ENCODE measurements at regions not wholly inside any gene's neighbourhood (a gene's known extent, or its start where the extent isn't known, plus 50 kb on each side); places are given as distances from the start of the nearest gene placed in this dataset.

GRCh38 chr2:200138391-200139124 lies 167.9 kb upstream of the SPATS2L start:
- DNase-seq (ENCODE audit: low spot score) = no peak

DNA sequence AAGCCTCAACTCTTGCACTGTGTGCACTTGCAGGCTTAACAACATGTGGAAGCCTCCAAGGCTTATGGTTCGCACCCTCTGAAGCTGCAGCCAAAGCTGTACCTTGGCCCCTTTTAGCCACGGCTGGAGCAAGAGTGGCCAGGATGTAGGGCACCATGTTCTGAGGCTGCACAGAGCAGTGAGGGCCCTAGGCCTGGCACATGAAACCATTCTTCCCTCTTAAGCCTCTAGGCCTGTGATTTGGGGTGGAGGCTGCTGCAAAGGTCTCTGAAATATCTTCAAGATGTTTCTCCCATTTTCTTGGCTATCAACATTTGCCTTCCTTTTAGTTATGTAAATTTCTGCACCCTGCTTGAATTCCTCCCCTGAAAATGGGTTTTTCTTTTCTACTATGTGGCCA lies 161.9 kb upstream of the SPATS2L start:
- DNase-seq (ENCODE audit: low spot score) = no peak

GRCh38 chr2:200146501-200146900 lies 160.0 kb upstream of the SPATS2L start:
- DNase-seq (ENCODE audit: low spot score) = no peak

DNA sequence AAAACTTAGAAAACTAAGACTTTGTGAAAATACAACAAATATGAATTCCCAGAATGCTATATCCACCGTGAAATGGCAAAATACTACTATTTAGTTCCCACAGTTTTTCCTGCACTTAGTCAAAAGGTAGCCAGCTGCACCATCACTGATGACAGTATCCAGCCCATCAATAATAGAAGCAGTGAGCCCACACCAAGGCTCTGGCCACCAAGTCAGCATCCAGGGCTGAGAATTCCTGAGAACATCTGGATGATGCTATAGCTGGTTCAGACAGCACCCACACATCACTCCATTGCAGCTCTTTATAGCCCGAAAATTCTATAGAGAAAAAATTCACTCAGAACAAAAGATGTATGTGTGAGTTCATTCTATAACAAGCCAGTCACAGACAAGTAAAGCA lies 159.1 kb upstream of the SPATS2L start:
- DNase-seq (ENCODE audit: low spot score) = no peak

- DNase-seq (ENCODE audit: low spot score) = no peak
Measured at GRCh38 chr2:200148366-200148765, 158.1 kb upstream of the SPATS2L start.

GRCh38 chr2:200150411-200151086 lies 155.9 kb upstream of the SPATS2L start:
- DNase-seq (ENCODE audit: low spot score) = no peak

DNA sequence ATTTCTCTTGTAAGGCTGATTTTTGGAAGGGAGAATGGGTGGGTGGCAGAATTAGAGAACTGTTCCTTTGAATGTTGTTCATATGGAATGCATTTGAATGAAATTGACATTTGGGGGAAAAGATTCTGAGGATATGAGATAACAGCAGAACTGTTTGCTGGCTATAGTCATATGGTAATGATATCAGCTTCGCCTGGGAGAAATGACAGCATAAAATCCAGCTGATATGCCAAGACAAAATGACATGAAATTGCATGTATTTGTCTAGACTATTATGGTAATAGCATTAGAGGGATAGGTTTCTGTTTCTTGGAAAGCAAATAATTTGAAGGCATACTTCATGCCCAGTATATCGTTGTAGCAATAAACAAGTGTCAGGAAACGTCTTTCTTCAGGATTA lies 150.8 kb upstream of the SPATS2L start:
- no peak for DNase-seq (ENCODE audit: low spot score)

GRCh38 chr2:200156166-200156835 lies 150.2 kb upstream of the SPATS2L start:
- no peak for DNase-seq (ENCODE audit: low spot score)

DNA sequence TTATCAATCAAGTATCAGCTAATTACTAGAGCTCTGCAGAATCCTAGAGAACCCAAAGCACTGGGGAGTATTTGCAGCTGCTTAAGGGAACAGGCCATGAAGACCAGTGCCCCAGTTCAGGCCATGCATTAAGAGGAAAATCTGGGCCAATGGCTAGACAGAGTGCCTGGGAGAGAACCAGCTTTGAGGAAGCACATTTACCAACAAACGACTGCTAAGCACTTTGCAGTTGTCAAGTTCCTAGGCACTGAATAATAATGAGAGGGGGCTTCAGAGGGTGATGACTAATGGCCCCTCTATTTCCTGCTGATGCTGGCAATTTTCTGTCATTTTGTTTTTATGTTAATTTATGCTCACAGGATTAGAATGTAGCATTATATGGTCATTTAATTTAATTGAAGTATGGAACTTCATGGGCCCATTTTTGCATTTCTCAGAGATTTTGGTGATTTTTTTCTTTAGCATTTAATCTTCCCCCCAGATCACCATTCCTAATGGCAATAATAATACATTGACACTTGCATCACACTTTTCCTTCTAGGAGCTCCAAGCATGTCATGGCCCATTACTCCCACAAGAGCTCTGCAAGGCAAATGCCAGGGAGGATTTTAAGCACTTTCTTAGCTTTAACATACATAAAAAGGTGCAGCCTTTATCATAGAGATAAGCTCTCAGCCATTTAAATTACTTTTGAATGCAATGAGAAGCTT lies 147.7 kb upstream of the SPATS2L start:
- no peak for DNase-seq (ENCODE audit: low spot score)

DNA sequence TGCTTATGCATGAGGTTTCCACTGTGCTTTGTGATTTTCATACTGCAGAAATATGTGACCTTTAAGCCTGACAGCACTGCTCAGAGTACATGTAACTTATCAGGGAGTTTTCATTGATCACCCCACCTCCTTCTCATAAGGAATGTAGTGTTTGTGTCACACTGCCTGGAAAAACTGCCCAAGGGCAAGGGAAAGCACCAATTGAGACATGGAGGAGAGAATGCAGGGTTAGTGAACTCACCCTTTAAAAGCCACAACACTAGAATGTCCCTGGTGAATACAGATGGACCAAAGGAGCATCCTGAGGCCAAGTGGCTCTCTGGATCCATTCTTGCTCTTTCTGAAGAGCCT lies 147.2 kb upstream of the SPATS2L start:
- DNase-seq (ENCODE audit: low spot score) = no peak

- DNase-seq (ENCODE audit: low spot score) = no peak
Measured at GRCh38 chr2:200159829-200160781, 146.4 kb upstream of the SPATS2L start.

DNA sequence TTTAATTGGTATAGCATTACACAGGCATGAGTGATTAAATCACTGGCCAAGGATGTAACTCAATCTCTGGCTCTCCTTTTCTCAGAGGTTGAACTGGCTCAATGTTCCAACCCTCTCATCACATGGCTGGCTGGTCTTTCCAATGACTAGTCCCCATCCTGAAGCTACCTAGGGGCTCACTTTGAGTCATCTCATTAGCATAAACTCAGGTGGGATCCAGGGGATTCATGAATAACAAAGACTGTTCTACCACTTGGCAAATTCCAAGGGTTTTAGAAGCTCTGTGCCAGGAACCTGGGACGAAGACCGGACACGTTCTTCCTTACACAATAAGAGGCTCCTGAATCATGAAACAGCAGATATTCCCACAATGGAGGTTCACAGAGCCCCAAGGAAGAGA lies 145.0 kb upstream of the SPATS2L start:
- DNase-seq (ENCODE audit: low spot score) = no peak

DNA sequence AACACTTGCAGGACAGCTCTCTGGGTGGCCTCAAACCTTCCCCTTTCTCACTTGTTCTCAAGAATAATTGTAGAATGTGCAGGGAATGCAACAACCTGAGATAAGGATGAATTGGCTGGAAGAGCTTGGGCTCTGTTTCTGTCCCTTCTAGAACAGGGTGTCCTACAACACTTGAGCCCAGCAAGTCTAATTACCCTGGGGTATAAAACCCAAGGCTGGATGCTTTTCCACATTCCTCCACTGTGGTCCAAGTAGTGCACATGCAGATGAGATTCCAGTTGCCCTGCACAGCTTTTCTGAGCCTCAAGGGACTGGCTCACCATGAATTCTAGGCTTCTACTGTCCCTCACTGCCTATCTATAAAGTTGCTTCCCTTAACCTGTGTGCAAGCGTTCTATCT lies 140.8 kb upstream of the SPATS2L start:
- DNase-seq (ENCODE audit: low spot score) = no peak

- DNase-seq (ENCODE audit: low spot score) = no peak
Measured at GRCh38 chr2:200168641-200169555, 137.6 kb upstream of the SPATS2L start.

DNA sequence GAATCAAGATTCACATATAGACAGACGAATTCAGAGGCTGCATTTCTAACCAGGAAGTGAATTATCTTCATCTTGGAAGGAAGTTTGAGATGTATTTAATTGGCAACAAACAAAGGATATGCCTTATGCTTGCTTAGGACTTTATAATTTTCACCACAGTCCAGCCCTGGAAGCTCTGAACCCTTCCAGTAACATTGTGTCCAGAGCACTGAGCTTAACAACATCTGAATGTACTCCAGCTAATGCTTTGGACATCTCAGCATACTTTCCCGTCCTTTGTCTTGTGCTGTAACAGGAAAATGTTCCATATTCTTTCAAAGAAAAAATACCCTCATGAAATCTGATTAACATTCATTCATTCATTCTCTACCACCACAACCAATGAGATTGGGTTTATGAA lies 136.3 kb upstream of the SPATS2L start:
- no peak for DNase-seq (ENCODE audit: low spot score)

DNA sequence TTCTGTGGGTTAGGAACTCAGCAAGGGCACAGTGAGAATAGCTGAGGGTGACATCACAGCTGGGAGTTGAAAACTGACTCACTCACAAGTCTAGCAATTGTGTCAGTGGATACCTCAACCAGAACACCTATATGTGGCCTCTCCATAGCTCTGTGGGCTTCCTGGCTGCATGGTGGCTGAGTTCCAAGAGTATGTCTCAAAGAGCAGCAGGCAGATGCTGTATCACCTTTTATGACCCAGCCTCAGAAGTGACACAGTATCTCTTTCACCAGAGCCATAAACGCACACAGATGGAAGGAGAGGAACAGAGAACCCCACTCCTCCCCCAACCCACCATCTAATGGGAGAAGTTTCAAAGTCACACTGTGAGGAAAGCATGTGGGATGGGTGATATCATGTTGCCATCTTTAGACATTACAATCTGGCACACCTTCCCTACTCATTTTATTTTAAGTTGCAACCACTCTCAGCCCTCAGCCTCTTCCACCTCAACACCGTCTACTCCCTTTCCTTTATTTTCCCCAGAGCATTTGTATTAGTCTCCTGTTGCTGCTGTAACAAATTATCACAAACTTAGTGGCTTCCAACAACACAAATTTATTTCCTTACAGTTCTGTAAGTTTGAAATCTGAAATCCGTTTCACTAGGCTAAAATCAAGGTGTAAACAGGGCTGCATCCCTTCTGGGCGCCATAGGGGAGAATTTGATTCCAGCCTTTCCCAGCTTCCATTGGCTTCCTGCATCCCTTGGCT lies 134.6 kb upstream of the SPATS2L start:
- DNase-seq (ENCODE audit: low spot score) = no peak

GRCh38 chr2:200172521-200172920 lies 134.0 kb upstream of the SPATS2L start:
- DNase-seq (ENCODE audit: low spot score) = no peak

GRCh38 chr2:200172944-200173581 lies 133.4 kb upstream of the SPATS2L start:
- DNase-seq (ENCODE audit: low spot score) = no peak

GRCh38 chr2:200173691-200174090 lies 132.8 kb upstream of the SPATS2L start:
- DNase-seq (ENCODE audit: low spot score) = no peak

All from Ammon's horn (tissue), 1 donor.